IMR-90 (cell line): ENCODE measurements at regions not wholly inside any gene's neighbourhood (a gene's known extent, or its start where the extent isn't known, plus 50 kb on each side); places are given as distances from the start of the nearest gene placed in this dataset.

Experiments
- ATAC-seq: fragments of 200-7000 bp; cut with Tn5 transposase; 2 replicates; pipeline ENCODE4 v1.9.1; 2020; ENCODE audit warnings: low read depth, mild to moderate bottlenecking, moderate library complexity
- BruUV-seq: library from RNA; stranded (reverse); fragments of 400-500 nt; replicated peaks from 2 replicates; lab custom pipeline; 2021; lab: Mats Ljungman, UMichigan
- CTCF ChIA-PET: fragments of 300-600 bp; formaldehyde crosslinking; extraction: SDS; loops from one replicate; lab custom pipeline; 2021; ENCODE audit warnings: antibody characterized with exemption; lab: Yijun Ruan, JAX
- POLR2A ChIA-PET: fragments of 300-600 bp; sonication (Branson Sonifier 250); formaldehyde crosslinking; loops from one replicate; lab custom pipeline; 2022; ENCODE audit warnings: antibody characterized with exemption; ENCODE audit not compliant: unreplicated experiment; lab: Charles Lee
- DNase-seq: peaks from one replicate; pipeline ENCODE4 v3.0.0; 2013
- H2AFZ ChIP-seq: replicated peaks from 2 replicates; pipeline ENCODE3; 2013; ENCODE audit warnings: low read length, mild to moderate bottlenecking; ENCODE audit not compliant: poor library complexity
- H2AK5ac ChIP-seq: 2 replicates; pipeline ENCODE4 v1.6.1; 2013; ENCODE audit warnings: low read depth, low read length, inconsistent platforms
- H2AK9ac ChIP-seq: replicated peaks from 2 replicates; pipeline ENCODE3; 2013; ENCODE audit warnings: mild to moderate bottlenecking, low read depth, low read length, moderate library complexity; ENCODE audit not compliant: poor library complexity
- H2BK120ac ChIP-seq: 2 replicates; pipeline ENCODE4 v1.6.1; 2013; ENCODE audit warnings: low read depth, low read length, inconsistent platforms
- H2BK15ac ChIP-seq: 3 replicates; pipeline ENCODE4 v1.6.1; 2013; ENCODE audit warnings: low read depth, low read length, inconsistent platforms
- H2BK20ac ChIP-seq: 2 replicates; pipeline ENCODE4 v1.6.1; 2013; ENCODE audit warnings: low read depth, mild to moderate bottlenecking, inconsistent platforms, low read length, moderate library complexity
- H2BK5ac ChIP-seq: 2 replicates; pipeline ENCODE4 v1.6.1; 2013; ENCODE audit warnings: mild to moderate bottlenecking, low read depth, low read length, inconsistent platforms; ENCODE audit not compliant: poor library complexity, severe bottlenecking
- H3K14ac ChIP-seq: replicated peaks from 2 replicates; pipeline ENCODE4 v1.6.1; 2013; ENCODE audit warnings: low read depth, low read length, inconsistent platforms
- H3K18ac ChIP-seq: 2 replicates; pipeline ENCODE4 v1.6.1; 2013; ENCODE audit warnings: low read depth, low read length, control low read depth
- H3K23ac ChIP-seq: 2 replicates; pipeline ENCODE4 v1.6.1; 2013; ENCODE audit warnings: low read depth, low read length, inconsistent platforms
- H3K27ac ChIP-seq: 2 replicates; pipeline ENCODE4 v1.5.1; 2013; ENCODE audit warnings: mild to moderate bottlenecking, control low read depth, low read length; ENCODE audit not compliant: insufficient read depth
- H3K27me3 ChIP-seq: 2 replicates; pipeline ENCODE4 v1.6.1; 2013; ENCODE audit warnings: low read length; ENCODE audit not compliant: control insufficient read depth, insufficient read depth
- H3K36me3 ChIP-seq: 2 replicates; pipeline ENCODE4 v1.6.1; 2013; ENCODE audit warnings: low read length, mixed read lengths; ENCODE audit not compliant: control insufficient read depth, insufficient read depth
- H3K4ac ChIP-seq: 2 replicates; pipeline ENCODE4 v1.6.1; 2013; ENCODE audit warnings: low read depth, low read length, inconsistent platforms
- H3K4me1 ChIP-seq: 2 replicates; pipeline ENCODE4 v1.6.1; 2013; ENCODE audit warnings: low read length, mixed read lengths; ENCODE audit not compliant: control insufficient read depth, insufficient read depth
- H3K4me2 ChIP-seq: 2 replicates; pipeline ENCODE4 v1.6.1; 2013; ENCODE audit warnings: low read depth, mild to moderate bottlenecking, control low read depth, low read length, moderate library complexity
- H3K4me3 ChIP-seq: 2 replicates; pipeline ENCODE4 v1.5.1; 2013; ENCODE audit warnings: low read depth, mild to moderate bottlenecking, control low read depth, low read length, moderate library complexity; ENCODE audit not compliant: insufficient read depth
- H3K56ac ChIP-seq: 2 replicates; pipeline ENCODE4 v1.6.1; 2013; ENCODE audit warnings: low read length, inconsistent platforms; ENCODE audit not compliant: insufficient read depth; ENCODE audit errors: extremely low read depth
- H3K79me1 ChIP-seq, 2 experiments: 2 replicates each; pipeline ENCODE4 v1.6.1; 2013; ENCODE audit warnings: low read length in 2 of 2, inconsistent platforms in 1 of 2, low read depth in 1 of 2
- H3K9ac ChIP-seq: 2 replicates; pipeline ENCODE4 v1.6.1; 2013; ENCODE audit warnings: low read depth, low read length, control low read depth
- H3K9me1 ChIP-seq: 2 replicates; pipeline ENCODE4 v1.6.1; 2013; ENCODE audit warnings: low read length, inconsistent platforms; ENCODE audit not compliant: insufficient read depth
- H3K9me3 ChIP-seq: 2 replicates; pipeline ENCODE4 v1.6.1; 2013; ENCODE audit warnings: low read length; ENCODE audit not compliant: control insufficient read depth, insufficient read depth
- H4K20me1 ChIP-seq: 2 replicates; pipeline ENCODE4 v1.6.1; 2013; ENCODE audit warnings: low read length, inconsistent platforms; ENCODE audit not compliant: insufficient read depth
- H4K5ac ChIP-seq: 2 replicates; pipeline ENCODE4 v1.6.1; 2013; ENCODE audit warnings: mild to moderate bottlenecking, low read depth, low read length, control low read depth
- H4K8ac ChIP-seq, 2 experiments: 2 replicates each; pipeline ENCODE4 v1.6.1; 2013; ENCODE audit warnings: low read depth in 2 of 2, low read length in 2 of 2, control low read depth in 1 of 2, inconsistent platforms in 1 of 2
- H4K91ac ChIP-seq: 2 replicates; pipeline ENCODE4 v1.6.1; 2013; ENCODE audit warnings: low read depth, low read length, inconsistent platforms; ENCODE audit not compliant: insufficient read depth
- BHLHE40 ChIP-seq: fragments of 150-350 bp; IDR thresholded peaks from 2 replicates; pipeline ENCODE4 v1.6.1; 2016; ENCODE audit warnings: mild to moderate bottlenecking, low read depth, low read length
- CEBPB ChIP-seq: IDR thresholded peaks from 2 replicates; pipeline ENCODE4 v1.6.1; 2012; ENCODE audit warnings: low read depth, low read length, improper control_type of control experiment
- CHD1 ChIP-seq: IDR thresholded peaks from 2 replicates; pipeline ENCODE4 v1.6.1; 2012; ENCODE audit warnings: low read depth, low read length, improper control_type of control experiment
- FOS ChIP-seq: fragments of 150-350 bp; IDR thresholded peaks from 2 replicates; pipeline ENCODE4 v1.6.1; 2016; ENCODE audit warnings: low read depth, low read length
- MAFK ChIP-seq: IDR thresholded peaks from 2 replicates; pipeline ENCODE4 v1.6.1; 2012; ENCODE audit warnings: low read depth, low read length, improper control_type of control experiment
- MAZ ChIP-seq: IDR thresholded peaks from 2 replicates; pipeline ENCODE4 v1.6.1; 2012; ENCODE audit warnings: low read depth, mild to moderate bottlenecking, low read length, improper control_type of control experiment, moderate library complexity, borderline replicate concordance
- MXI1 ChIP-seq: IDR thresholded peaks from 2 replicates; pipeline ENCODE4 v1.6.1; 2012; ENCODE audit warnings: low read depth, mild to moderate bottlenecking, low read length, moderate library complexity, borderline replicate concordance
- NFE2L2 ChIP-seq: fragments of 150-350 bp; IDR thresholded peaks from 2 replicates; pipeline ENCODE4 v1.6.1; 2016; ENCODE audit warnings: low read depth, mild to moderate bottlenecking, low read length
- POLR2A ChIP-seq: IDR thresholded peaks from 2 replicates; pipeline ENCODE4 v1.6.1; 2012; ENCODE audit warnings: mild to moderate bottlenecking, low read depth, low read length
- RAD21 ChIP-seq: IDR thresholded peaks from 2 replicates; pipeline ENCODE4 v1.6.1; 2012; ENCODE audit warnings: low read length, improper control_type of control experiment
- RCOR1 ChIP-seq: IDR thresholded peaks from 2 replicates; pipeline ENCODE4 v1.6.1; 2012; ENCODE audit warnings: mild to moderate bottlenecking, low read length, improper control_type of control experiment; ENCODE audit not compliant: insufficient replicate concordance
- RFX5 ChIP-seq: IDR thresholded peaks from 2 replicates; pipeline ENCODE4 v1.8.0; 2012; ENCODE audit warnings: low read depth, mild to moderate bottlenecking, low read length, moderate library complexity
- SMC3 ChIP-seq: fragments of 150-350 bp; IDR thresholded peaks from 2 replicates; pipeline ENCODE4 v1.6.1; 2016; ENCODE audit warnings: low read depth, mild to moderate bottlenecking, antibody characterized with exemption, low read length, moderate library complexity
- WGBS, 2 experiments: methylation state at CpG; one replicate each; pipeline versions ENCODE4 v1.1.5 to v1.1.7; 2013; ENCODE audit warnings: missing lambda C conversion rate in 2 of 2; ENCODE audit not compliant: insufficient read length in 1 of 2; ENCODE audit errors: extremely low coverage in 2 of 2; 5-methylcytosine and 5-hydroxymethylcytosine counted together
- dilution Hi-C: fragments of 300-500 bp; cut with HindIII; formaldehyde crosslinking; loops from one replicate; pipeline ENCODE4 v1.14.3; 2018; ENCODE audit warnings: low sequenced_read_pairs; ENCODE audit not compliant: unreplicated experiment
- in situ Hi-C: fragments of 300-500 bp; cut with MboI; formaldehyde crosslinking; loops from 3 replicates; pipeline ENCODE4 v1.14.3; 2019; ENCODE audit warnings: low sequenced_read_pairs, inconsistent platforms, mixed read lengths
- intact Hi-C: fragments of 100-400 bp; cut with micrococcal nuclease; formaldehyde crosslinking; loops from 2 replicates; pipeline ENCODE4 v1.10.0; 2022
- TF ChIP-seq, protein P1 (sequence below): conservative IDR thresholded peaks from 2 replicates; pipeline ENCODE4 v1.5.1; 2012; ENCODE audit warnings: mild to moderate bottlenecking, low read depth, low read length, improper control_type of control experiment
- TF ChIP-seq, protein P2 (sequence below): fragments of 150-350 bp; IDR thresholded peaks from 2 replicates; pipeline ENCODE4 v1.6.1; 2016; ENCODE audit warnings: low read depth, mild to moderate bottlenecking, low read length, moderate library complexity, borderline replicate concordance
- TF ChIP-seq, protein P3 (sequence below): fragments of 150-350 bp; IDR thresholded peaks from 2 replicates; pipeline ENCODE4 v1.6.1; 2017; ENCODE audit warnings: mild to moderate bottlenecking, antibody characterized with exemption, low read length, low read depth

DNA sequence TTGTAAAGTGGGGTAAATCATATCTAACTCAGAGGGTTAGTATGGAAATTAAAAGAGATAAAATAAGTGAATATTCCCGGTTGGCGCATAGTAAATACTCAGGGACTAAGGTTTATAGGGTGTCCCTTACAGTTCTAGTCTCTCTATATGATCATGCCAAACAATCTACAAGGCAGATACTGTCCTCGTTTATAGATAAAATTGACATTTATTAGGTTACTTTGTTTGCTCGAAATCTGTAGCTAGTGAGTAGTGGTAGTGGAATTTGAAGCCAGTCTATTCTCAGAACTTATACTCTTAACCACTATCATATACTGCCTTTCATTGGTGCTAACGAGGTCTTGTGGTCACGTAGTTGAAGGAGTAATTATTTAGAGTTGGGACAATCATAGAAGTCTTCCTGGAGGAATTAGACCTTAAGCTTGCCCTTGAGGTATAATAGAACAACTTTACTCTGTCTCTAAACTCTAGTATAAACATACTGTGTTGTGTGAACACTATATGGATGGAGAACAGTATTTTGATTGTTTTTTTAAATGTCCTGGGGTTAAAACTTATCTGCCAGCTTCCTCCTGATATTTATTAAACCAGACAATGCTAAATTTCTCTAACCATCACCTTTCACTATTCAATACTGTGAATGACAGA lies 324.0 kb downstream of the STIM2 start:
- ChIA-PET CTCF (no interaction called here), POLR2A (no interaction called here)
- intact Hi-C loops (no loop called here), in situ Hi-C loops (no loop called here), dilution Hi-C loops (no loop called here)
- DNase-seq (no peak), ATAC-seq (no peak)
- Histone ChIP-seq H2BK5ac (no peak overlapping the region), H3K4me2 (no peak overlapping the region), H3K79me1 (no peaks in the 10 kb centered on the region), H3K4ac (no peak overlapping the region), H3K4me1 (no peaks in the 10 kb centered on the region), H3K4me3 (no peak overlapping the region), H3K56ac (no peak overlapping the region), H4K91ac (no peak overlapping the region), H4K8ac (no peak overlapping the region), H3K27ac (no peak overlapping the region), H2AK5ac (no peak overlapping the region), H3K23ac (no peak overlapping the region), H3K9me1 (no peaks in the 10 kb centered on the region), H2BK120ac (no peak overlapping the region), H2AK9ac (no peak overlapping the region), H4K5ac (no peak overlapping the region), H3K36me3 (no peaks in the 10 kb centered on the region), H3K14ac (no peak overlapping the region), H2BK20ac (no peak overlapping the region), H3K9ac (no peak overlapping the region), H2AFZ (no peak overlapping the region), H3K9me3 (no peaks in the 10 kb centered on the region), H4K20me1 (no peaks in the 10 kb centered on the region), H2BK15ac (no peak overlapping the region), H3K18ac (no peak overlapping the region), H3K27me3 (no peaks in the 10 kb centered on the region)
- TF ChIP-seq NFE2L2 (no peak), MAZ (no peak), RCOR1 (no peak), CHD1 (no peak), BHLHE40 (no peak), MAFK (no peak), MXI1 (no peak), SMC3 (no peak), RFX5 (no peak), RAD21 (no peak), FOS (no peak), POLR2A (no peak), CEBPB (no peak)
- TF ChIP-seq, protein P1, sequence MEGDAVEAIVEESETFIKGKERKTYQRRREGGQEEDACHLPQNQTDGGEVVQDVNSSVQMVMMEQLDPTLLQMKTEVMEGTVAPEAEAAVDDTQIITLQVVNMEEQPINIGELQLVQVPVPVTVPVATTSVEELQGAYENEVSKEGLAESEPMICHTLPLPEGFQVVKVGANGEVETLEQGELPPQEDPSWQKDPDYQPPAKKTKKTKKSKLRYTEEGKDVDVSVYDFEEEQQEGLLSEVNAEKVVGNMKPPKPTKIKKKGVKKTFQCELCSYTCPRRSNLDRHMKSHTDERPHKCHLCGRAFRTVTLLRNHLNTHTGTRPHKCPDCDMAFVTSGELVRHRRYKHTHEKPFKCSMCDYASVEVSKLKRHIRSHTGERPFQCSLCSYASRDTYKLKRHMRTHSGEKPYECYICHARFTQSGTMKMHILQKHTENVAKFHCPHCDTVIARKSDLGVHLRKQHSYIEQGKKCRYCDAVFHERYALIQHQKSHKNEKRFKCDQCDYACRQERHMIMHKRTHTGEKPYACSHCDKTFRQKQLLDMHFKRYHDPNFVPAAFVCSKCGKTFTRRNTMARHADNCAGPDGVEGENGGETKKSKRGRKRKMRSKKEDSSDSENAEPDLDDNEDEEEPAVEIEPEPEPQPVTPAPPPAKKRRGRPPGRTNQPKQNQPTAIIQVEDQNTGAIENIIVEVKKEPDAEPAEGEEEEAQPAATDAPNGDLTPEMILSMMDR, result no peak
- TF ChIP-seq, protein P2, sequence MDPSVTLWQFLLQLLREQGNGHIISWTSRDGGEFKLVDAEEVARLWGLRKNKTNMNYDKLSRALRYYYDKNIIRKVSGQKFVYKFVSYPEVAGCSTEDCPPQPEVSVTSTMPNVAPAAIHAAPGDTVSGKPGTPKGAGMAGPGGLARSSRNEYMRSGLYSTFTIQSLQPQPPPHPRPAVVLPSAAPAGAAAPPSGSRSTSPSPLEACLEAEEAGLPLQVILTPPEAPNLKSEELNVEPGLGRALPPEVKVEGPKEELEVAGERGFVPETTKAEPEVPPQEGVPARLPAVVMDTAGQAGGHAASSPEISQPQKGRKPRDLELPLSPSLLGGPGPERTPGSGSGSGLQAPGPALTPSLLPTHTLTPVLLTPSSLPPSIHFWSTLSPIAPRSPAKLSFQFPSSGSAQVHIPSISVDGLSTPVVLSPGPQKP, result no peak
- TF ChIP-seq, protein P3, sequence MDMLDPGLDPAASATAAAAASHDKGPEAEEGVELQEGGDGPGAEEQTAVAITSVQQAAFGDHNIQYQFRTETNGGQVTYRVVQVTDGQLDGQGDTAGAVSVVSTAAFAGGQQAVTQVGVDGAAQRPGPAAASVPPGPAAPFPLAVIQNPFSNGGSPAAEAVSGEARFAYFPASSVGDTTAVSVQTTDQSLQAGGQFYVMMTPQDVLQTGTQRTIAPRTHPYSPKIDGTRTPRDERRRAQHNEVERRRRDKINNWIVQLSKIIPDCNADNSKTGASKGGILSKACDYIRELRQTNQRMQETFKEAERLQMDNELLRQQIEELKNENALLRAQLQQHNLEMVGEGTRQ, result no peak
- no CpG with 5 or more reads among the region's 6 CpGs for WGBS, 2 experiments
- BruUV-seq, result no TSS peak
